NCI-H345 treated with DMSO at 0.1 percent for 48 hours (cell line): ENCODE measurements at regions not wholly inside any gene's neighbourhood (a gene's known extent, or its start where the extent isn't known, plus 50 kb on each side); places are given as distances from the start of the nearest gene placed in this dataset.

ENCODE experiments used
- DNase-seq: peaks from one replicate; lab custom pipeline; 2025; ENCODE audit not compliant: unreplicated experiment; lab: John Stamatoyannopoulos, UW

DNA sequence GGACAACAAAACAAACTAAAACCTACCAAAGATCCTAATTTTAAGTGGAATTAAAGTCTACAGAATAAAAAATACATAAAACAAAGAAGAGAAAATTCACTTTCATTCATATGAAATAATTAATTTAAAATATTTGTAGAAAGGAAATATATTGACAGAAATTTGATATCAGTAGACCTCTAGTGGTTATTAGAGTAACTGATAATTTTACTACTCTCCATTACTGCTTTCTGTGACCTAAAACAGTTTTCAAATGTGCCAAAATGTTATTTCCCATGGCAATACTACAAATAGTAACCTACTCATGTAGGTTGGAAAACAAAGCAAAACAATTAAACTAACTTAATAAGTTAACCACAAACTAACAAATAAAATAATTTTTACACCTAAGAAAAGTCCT lies 147.1 kb downstream of the NOL4 start:
- DNase-seq = no peak

DNA sequence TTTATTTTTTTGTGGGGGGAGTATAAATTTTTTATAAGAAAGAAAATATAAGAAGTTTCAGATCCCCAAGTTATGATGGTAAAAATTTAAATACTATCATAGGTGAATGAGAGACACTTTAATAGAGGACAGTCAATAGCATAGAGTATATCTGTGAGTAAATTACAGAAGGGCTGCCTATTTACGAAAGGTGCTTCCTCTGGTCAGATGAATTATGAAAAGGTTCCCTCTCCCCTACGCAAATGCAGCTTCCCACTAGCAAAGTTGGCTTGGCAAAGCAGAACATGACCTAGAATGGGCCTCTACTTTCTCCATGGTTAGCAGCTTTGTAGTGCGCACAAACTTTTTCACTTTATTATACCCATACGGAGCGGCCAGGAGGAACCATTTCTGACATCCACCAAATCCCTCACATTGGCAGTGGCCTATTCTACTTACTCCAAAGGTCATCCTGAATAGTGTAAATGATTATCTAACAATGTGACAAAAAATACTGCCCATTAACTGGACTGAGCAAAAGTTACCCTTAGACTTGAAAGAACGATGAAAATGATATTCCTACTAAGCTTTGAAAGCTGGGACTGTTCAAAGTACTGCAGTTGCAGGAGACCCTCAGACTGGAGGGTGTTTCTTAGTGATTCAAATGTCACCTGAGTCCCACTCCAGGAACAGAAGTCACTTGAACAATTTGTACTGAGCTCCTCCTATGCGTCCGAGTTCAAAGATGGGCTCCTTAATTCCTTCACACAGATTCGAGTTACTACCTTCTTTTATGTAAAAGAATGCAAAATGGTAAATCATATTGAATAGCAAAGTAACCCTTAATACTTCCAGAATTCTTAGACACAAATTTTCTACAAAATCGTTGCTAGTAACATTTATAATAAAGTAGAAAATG lies 148.5 kb downstream of the NOL4 start:
- DNase-seq = no peak

DNA sequence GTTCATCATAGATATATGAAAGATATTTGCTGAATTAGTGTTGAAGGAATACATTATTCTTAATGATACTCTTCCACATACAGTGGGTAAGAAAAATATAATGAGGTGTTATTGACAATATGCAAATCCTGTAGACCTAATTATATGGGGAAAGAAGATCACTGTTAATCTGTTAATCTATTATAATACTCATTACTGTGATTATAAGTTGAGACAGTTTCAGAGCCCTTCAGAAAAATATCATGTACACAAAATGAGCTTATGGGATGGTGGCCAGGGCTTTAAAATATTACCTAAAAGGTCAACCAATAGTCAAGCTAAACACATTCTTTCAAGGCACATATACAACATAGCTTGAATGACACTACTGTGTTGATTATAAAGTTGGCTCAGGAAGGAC lies 163.5 kb downstream of the NOL4 start:
- no peak for DNase-seq

DNA sequence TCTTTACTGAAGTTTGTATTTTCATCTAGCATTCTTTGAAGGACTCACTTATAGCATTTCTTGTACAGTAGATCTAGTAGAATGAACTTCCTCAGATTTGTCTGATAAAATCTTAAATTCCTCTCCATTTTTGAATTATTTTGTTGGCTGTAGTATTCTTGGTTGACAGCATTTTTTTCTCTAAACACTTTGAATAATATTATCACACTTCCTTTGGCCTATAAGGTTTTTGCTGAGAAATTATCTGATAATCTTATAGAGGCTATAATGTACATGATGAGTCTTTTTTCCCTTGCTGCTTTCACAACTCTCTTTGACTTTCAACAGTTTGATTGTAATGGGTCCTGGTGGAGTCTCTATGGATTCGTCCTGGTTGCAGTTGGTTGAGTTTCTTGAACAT lies 169.5 kb downstream of the NOL4 start:
- DNase-seq = no peak

DNA sequence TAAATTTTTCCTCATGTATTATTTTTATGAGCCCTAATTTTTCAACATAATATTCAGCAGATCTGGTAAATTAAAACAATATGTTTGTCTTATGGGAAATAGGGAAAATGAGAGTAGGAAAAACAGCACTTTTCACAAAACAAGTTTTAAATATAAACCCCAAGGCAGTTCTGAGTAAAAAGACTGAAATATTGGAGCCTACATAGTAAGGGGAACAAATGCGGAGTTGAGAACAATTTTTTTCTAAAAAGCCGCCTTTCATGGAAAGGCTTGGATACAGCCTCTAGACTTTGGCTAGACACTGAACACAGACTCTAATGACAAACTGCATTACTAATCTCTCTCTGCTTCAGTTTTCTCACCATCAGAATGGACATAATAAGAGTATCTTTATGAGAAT lies 174.1 kb downstream of the NOL4 start:
- DNase-seq = no peak

DNA sequence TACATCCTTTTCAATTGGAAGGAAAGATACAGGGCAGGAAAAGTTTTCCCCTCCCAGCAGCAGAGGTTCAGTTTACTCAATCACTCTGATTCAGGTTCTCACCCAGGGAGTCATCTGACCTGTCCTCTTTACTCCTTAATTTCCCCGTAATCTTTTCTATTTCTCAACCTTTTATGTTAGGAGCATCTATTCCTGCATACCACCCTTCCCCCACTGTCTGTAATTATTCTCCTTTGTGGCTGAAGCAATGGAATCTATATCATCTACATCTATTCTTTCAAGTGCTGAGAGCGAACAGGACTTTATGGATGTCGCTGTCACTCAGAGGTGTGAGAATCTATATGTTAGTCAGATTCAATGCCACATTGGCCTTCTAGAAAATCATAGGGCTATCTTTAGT lies 175.2 kb downstream of the NOL4 start:
- no peak for DNase-seq

DNA sequence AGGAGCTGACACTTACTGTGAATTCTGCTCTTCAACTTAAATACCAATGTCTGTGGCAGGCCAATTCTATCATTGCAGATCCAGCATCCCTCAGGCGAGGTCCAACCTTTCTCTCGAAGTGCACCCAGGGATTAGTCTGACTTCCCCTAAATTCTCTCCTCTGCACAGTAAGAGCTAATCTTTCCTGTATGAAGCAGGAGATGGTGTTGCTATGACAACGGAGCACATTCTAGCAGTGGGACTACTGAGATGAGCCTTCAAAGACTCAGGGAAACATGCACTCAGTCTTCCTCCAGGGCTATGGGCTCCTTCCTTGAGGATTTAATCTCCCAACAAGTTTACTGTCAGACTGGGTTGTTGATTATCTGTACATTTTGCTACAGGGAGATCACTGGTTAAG lies 176.3 kb downstream of the NOL4 start:
- DNase-seq = no peak

DNA sequence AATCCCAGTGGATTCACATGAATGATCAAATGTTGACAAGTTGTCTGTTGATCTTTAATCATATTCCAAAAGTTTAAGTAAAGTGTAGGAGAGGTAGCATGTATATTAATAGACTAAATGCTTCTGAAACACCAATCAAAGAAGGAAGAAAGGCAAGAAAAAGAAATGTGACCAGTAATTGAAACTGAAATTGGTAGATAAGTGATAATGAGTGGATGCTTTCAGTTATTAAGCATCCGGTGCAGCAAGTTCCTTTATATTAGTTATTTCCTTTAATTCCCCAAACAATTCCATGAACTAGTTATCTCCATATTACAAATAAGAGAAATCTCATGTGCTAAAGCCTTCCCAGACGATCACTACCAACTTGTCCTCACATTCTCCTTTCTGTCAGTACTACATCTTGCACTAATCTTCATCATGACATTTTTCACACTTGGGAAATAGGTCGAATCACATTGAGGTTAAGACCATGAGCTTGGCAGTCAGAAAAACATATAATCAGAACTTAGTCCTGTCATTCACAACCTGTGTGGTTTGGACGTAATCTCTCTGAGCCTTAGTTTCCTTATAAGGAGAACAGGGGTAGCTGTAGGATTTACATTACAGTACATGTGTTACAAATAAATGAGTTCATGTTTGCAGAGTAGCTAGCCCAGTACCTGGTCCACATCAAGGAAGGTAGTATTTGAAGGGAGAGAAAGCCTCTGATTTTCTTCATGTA lies 182.1 kb downstream of the NOL4 start:
- no peak for DNase-seq

DNA sequence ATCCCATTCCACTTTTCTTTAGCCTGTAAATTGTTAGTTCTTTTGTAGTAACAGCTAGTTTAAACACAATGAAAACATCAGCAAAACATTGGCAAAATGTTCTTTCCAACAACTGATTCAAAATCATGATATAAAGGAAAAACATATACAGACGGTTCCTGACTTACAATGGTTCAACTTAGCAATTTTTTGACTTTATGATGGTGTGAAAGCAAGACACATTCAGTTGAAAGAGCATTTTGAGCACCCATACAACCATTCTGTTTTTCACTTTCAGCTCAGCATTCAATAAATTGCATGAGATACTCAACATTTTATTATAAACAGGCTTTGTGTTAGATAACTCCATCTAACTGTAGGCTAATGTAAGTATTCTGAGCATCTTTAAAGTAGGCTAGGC lies 185.1 kb downstream of the NOL4 start:
- no peak for DNase-seq

DNA sequence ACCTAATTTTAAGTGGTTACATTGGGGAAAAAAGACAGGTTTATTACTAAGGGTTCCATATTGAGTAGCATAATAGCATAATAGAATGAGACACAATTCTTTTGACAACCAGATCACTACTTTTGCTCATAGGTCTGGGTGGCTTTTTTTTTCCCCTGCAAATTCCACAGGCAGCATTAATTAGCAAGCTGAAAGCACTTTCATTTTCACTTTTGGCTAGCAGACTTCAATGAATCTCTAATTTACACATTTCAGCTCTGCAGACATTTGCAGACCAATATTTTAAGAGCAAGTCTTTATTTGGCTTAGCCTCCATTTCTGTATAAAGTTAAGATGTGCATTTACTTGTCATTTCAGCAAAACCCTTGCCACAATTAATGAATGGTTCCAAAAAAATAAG lies 185.5 kb downstream of the NOL4 start:
- no peak for DNase-seq

DNA sequence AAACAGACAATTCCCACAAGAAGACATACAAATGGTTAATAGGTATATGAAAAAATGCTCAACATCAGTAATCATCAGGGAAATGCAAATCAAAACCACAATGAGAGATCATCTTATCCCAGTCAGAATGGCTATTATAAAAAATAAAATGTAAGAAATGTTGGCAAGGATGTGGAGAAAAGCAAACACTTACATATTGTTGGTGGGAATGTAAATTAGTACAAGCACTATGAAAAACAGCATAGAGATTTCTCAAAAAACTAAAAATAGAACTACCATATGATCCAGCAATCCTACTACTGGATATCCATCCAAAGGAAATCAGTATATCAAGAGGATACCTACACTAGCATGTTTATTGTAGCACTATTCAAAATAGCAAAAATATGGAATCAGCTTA lies 186.6 kb downstream of the NOL4 start:
- no peak for DNase-seq

DNA sequence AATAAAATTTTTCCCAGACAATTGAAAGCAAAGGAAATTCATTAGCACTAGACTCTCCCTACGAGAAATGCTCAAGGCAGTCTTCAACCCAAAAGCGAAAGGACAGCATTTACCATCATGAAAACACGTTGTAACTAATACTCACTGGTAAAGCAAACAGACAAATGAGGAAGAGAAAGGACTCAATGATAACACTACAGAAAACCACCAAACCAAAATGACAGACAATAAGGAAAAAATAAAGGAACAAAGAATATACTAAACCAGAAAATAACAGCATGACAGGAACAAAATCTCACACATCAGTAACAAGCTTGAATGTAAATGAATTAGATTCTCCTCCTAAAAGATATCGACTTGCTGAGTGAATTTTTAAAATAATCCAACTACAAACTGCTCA lies 190.7 kb downstream of the NOL4 start:
- DNase-seq = no peak

DNA sequence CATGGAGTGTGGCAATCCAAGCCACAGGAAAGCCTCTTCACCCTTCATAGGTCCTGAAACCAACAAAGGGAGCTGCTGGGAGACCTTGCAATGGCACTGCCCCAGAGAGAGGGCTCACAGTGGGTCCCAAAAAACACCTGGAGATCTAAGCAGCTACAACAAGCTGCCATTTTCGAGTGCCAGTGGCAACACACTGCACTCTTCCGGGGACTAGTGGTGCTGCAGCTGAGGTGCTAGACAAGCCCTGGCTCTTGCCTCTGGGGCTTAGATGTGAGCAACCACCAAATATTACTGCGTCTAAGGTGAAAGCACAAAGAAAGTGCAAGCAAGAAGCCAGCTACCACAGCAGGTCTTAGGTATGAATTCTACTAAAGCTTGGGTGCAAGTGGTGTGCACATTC lies 192.9 kb downstream of the NOL4 start:
- no peak for DNase-seq

DNA sequence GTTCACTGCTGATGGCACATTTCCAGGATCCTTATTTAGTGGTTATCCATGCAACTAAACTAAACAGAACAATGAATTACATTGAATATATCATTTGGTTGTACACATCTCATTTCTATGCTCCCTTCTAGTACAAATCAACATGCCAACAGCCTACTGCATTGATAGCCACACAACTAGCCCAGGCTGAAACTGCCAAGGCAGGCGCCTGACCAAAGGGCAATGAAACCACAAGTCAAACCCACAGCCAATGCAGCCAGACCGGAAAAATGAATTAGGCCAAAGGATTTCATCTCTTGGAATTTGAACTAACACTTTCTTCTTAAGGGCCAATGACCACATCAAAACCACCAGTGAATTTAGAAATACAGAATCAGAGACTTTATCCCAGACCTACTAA lies 196.4 kb downstream of the NOL4 start:
- no peak for DNase-seq

DNA sequence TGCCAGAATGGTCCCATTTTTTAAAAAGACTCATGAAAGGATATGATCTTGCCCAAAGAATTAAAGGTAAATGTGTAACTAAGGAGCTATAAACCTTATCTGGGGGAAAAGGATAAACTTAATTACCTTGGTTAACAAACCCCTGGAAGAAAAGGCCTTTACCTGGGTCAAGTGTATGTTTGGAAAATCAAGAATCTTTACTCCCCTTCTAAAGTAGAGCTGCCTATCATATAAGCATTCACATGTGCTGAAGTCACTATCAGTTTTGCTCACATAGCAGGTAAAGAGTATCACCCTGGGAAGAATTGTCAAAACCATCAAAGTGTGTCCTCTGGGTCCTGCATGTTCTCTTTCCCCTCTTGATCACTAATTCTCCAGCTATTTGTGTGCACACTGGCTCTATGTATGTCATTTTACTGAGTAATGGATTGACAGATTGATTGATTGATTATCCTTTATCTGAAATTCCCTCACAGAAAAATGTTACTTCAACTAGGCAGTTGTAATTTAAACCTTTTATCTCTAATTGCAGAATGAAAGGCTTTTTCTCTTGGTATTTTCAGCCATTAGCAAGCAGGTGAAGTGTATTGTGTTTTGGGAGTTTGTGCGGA lies 199.4 kb downstream of the NOL4 start:
- no peak for DNase-seq

DNA sequence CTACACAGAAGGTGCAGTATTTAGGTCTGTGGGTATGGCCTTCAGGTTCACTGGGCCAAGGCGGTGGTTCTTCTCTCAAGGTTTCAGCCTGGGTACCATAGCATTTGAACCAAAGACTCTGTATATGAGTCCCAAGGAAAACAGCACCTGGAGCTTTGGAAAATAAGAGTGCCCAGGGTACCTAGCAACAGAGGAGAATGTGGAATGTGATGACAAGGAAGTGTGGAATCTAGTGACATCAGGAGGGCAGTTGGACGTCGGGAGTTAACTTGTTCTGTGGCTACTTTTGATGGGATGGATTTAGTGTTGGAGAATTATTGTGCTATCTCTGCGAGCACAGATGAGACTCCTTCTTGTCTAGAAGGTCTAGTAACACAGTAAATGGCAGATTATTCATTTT lies 201.2 kb downstream of the NOL4 start:
- DNase-seq = no peak

DNA sequence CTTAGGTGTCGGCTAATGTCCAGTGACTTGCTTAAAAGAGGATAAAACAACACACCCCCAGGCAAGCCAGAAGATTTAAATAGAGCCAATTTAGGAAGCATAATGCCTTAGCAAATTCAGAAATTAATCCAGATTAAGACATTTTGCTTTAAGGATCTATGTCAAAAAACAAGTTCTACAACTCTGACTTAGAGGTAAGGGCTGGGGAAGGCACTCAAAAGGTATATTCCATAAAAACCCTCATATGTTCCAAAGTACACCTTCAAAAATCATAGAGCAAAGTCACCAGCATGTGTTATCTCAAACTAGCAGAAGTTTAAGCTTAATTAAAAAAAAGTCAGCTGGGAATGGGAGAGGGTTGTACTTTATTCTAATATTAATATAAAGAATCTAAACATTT lies 206.4 kb downstream of the NOL4 start:
- no peak for DNase-seq

DNA sequence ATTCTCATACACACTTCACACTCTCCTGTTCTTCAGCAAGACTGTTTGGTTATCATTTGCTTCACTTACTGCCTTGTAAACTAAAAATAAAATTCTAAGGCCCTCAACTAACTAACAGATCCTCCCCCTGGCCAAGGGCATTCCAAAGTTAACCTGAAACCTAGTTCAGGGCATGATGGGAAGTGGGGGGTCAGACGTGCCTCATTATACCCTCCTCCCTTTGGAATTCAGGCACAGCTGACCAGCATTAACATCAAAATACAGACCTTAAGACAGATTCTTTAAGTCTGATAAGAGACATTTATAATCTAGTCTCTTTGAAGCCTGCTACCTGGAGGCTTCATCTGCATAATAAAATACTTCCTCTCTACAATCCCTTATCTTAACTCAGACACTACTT lies 221.0 kb downstream of the NOL4 start:
- DNase-seq = no peak

DNA sequence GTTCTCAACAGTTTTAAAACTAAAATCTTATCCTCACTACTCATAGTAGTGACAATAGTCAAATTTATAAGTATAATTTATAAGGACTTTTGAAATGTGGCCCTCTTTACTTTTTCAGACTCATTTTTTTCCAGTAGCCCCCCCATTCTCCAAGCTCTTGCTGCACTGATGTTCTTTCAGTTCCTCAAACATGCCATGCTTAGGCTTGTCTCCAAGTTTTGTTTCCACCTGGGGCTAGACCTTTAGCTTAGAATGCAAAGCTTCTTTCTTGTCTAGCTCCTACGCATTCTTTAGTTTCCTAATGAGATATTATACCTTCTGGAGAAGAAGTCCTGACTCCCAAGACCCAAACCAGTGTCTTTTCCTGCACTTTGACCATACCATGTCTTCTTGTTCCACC lies 222.6 kb downstream of the NOL4 start:
- DNase-seq = no peak

DNA sequence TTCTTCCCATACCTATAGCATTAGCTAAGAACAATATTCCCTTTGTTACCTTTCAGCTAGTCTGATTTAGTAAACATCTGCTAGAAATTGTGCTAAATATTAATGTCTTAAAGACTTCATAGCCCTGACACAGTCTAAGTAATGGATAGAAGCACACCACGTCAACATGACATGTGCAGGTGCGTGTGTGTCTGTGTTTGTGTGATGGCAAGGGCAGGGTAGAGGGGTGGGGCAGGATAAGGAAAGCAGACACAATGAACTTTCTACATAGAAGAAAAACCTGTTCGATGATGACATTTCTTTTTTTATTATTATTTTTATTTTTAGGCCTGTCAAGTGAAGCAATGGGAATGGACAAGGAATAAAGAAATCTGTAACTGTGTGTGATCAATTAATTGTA lies 223.3 kb downstream of the NOL4 start:
- no peak for DNase-seq

DNA sequence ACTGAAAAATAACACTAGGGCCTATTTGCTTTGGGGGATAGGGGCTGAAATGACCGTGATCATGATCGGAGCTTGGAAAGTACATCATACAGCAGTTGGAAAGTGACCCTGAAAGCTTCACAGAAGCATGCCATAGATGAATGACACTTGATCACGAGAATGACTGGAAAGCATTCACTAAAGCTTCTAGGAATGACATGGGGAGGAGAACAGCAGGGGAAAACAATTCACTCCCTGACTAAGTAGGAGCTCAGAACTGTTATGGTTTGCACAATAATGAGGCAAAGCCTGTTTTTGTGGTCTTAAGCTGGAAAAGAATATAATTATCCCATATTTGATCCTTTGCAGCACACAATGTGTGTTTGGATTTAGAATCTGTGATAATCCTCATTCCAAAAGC lies 237.5 kb downstream of the NOL4 start:
- DNase-seq = no peak

DNA sequence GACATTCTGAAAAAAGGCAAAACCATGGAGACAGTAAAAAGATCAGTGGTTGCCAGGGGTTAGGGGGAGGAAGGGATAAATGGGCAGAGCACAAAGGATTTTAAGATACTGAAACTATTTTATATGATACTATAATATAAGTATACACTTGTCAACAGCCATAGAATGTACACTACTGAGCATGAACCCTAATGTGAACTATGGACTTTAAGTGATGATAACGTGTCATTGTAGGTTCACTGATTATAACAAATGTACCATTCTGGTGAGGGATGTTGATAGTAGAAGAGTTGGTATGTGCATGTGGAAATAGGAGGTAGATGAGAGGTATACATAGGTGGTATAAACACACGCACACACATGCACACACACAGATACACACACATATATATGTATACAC lies 241.6 kb downstream of the NOL4 start:
- DNase-seq = no peak
